Activated CD8-positive, alpha-beta memory T cell treated with anti-CD3 and anti-CD28 coated beads for 48 hours (primary cell): ENCODE measurements at regions not wholly inside any gene's neighbourhood (a gene's known extent, or its start where the extent isn't known, plus 50 kb on each side); places are given as distances from the start of the nearest gene placed in this dataset.
"Not testable (repeated sequence)": the region's sequence is repeated elsewhere in the genome, so short reads cannot be mapped to it uniquely, and the experiment has no call there.

Source experiments
- DNase-seq, 3 experiments: peaks; one replicate each; pipeline ENCODE4 v3.0.0-alpha.2; 2020; ENCODE audit warnings: low read depth in 2 of 3, low spot score in 2 of 3

- DNase-seq, result not testable (repeated sequence)
Measured at GRCh38 chr1:83405789-83406188, 593.1 kb downstream of the TTLL7 start.

DNA sequence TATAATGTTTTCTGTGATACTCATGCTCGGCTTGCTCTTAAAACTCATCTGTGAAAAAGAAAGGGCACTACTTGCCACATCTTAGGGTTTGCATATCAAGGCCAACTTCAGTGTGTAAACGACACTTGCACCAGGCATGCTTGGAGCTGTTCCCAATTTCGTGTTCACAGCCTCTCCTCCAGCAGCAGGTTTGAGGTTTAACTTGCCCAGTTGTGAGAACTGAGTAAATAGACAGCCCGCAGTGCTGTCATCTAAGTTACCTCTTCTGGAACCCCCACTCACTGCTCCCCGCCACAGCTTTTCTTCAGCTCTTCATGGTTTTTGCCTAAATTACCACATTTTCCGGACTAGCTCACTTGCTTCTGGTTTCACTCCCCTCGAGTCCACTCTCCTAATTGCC is 595.4 kb downstream of the TTLL7 start:
- not testable (repeated sequence) for DNase-seq

DNA sequence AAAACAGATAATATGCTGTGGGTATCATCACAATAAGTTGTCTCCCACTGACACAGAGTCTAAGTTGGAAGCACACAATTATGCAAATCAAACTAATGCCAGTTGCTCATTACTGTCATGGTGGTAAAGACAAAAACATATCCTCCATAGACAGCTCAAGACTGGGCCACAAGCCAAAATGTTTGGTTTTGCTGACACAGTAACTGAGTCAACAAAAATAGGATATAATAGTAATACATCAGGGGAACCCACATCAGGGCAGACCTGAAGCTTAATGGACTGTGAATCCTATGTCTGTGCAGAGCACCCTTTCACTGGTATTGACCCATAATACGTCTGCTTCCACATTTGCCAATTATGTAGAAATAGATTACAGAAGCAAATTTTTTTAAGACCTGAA is 597.8 kb downstream of the TTLL7 start:
- DNase-seq, result not testable (repeated sequence)

DNA sequence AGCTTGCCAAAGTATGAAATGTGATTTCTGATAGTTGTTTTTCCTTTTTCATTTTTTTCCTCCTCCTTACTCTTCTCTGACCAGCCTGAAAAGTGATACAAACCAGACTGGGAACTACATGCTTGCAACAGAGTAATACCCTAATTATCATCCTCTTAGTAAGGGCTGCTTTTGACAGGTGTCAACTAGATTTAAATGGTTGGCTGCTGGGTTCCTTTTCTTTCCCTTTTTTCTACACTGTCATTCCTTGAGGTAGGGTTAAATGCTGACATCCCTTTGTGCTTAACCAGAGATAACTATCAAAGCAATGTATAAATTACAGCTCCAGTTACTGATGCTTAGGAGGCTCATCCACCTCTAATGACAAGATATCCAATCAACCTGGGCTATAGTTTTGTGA is 598.8 kb downstream of the TTLL7 start:
- not testable (repeated sequence) for DNase-seq

- DNase-seq, result not testable (repeated sequence)
Measured at GRCh38 chr1:83398125-83398524, 600.8 kb downstream of the TTLL7 start.

GRCh38 chr1:83395130-83395529 is 603.8 kb downstream of the TTLL7 start:
- DNase-seq, result not testable (repeated sequence)

- DNase-seq, result not testable (repeated sequence)
Measured at GRCh38 chr1:83386946-83387345, 612.0 kb downstream of the TTLL7 start.

DNA sequence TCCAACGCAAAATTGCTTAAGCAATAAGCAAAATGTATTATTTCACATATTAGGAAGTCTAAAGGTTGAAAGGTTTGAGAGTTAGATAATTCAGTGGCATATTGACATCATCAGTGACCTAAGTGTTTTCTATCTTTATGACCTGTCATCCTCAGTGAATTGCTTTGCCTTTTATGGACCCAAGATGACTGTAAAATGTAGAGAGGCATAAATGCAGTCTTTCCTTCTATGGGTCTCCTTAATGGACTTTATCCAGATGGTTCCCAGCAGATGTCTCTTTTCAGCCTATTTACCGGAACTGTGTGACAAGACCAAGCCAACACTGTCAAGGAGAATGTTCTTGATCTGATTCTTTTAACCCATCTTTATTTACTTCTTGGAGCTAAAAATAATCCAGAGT is 615.8 kb downstream of the TTLL7 start:
- DNase-seq, result not testable (repeated sequence)

DNA sequence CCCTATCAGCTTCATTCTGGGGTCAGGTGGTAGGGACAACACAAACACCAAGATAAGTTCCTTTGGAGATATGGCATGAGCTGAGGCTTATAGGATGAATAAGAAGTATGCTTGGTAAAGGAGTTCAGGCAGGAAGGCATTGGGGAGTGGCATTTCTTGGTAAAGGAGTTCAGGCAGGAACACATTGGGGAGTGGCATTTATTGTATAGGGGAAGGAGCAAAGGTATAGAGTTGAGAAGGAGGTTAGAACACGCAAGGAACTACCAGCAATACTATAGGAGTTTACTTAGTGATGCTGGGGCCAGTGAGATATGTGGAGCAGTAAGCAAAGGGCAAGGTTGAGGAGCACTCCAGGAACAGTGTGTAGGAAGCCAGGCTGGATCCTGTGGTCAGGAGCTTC is 625.9 kb downstream of the TTLL7 start:
- DNase-seq, result not testable (repeated sequence)

- not testable (repeated sequence) for DNase-seq
Measured at GRCh38 chr1:83369853-83370252, 629.1 kb downstream of the TTLL7 start.

GRCh38 chr1:83365320-83365719 is 633.6 kb downstream of the TTLL7 start:
- not testable (repeated sequence) for DNase-seq

DNA sequence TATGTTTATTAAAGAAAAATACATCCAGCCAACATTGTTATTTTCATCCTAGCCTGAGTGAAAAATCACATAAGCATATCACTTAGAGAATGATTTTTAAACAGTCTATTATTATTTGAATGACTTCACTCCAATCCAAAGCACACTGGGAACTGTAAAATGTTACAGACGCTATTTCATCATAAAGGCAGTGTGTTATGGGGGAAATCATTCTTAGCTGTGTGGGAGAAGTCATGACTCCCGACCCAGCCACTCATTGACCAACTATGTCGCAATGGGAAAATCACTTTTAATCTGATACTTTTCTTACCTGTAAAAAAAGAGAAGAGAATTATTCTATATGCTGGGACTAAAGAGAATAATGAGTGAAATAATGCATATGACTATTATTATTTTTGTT is 653.6 kb downstream of the TTLL7 start:
- DNase-seq, result not testable (repeated sequence)

- DNase-seq, result not testable (repeated sequence)
Measured at GRCh38 chr1:83343767-83344166, 655.2 kb downstream of the TTLL7 start.

- DNase-seq, result not testable (repeated sequence)
Measured at GRCh38 chr1:83342995-83343394, 655.9 kb downstream of the TTLL7 start.

DNA sequence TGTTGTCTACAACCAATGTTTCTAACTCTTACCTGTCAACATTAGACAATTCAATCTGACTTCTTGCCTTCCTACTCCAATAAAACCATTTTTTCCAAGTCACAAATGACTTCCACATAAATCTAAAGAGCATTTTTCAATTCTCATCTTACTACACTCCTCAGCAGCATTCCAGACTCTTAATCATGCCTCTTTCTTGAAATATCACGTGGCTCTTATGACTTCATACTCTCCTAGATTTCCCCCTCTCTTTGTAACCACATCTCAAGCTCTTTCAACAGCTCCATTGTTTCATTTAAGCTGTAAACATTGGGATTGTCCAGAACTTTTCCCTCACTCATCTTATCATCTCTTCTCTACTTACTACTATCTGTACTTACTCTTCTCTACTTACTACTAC is 666.6 kb downstream of the TTLL7 start:
- DNase-seq, result not testable (repeated sequence)

DNA sequence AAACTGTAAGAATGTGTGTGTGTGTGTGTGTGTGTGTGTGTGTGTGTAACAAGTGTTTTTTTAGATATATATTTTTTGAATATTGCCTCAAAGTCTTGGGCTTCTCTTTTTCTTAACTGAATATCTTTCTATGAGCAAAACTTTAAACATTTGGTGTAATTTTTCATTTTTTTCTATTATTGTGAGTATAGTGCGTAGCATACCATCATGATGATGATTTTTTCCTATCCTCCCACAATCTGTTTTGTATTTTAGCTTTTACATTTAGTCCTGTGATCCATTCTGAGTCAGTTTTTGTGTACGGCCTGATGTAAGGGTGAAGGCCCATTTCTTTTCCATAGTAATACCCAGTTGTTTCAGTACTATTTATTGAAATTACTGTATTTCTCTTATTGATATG is 680.6 kb downstream of the TTLL7 start:
- DNase-seq, result no peak

GRCh38 chr1:83315446-83315845 is 683.5 kb downstream of the TTLL7 start:
- DNase-seq, result not testable (repeated sequence)

GRCh38 chr1:83310161-83310560 is 688.8 kb downstream of the TTLL7 start:
- not testable (repeated sequence) for DNase-seq

- DNase-seq, result not testable (repeated sequence)
Measured at GRCh38 chr1:83309035-83309434, 689.9 kb downstream of the TTLL7 start.

- not testable (repeated sequence) for DNase-seq
Measured at GRCh38 chr1:83306811-83307210, 692.1 kb downstream of the TTLL7 start.

DNA sequence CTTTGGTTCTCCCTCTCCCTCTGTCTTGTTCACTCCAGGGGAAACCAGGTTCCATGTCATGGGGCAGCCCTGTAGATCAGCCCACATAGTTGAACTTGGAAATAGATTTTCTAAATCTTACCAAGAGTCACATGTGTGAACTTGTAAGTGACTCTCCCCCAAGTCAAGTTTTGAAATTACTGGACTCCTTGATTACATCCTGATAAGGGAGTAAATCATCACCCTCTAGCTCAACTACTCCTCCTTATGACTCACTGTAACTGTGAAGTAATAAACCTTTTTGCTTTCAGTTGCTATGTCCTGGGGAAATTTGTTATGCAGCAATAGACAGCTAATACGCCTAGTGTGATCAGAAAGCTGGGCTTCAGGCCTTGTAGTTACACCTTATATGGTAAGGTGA is 703.3 kb downstream of the TTLL7 start:
- DNase-seq, result not testable (repeated sequence)

- not testable (repeated sequence) for DNase-seq
Measured at GRCh38 chr1:83287391-83287790, 711.5 kb downstream of the TTLL7 start.

DNA sequence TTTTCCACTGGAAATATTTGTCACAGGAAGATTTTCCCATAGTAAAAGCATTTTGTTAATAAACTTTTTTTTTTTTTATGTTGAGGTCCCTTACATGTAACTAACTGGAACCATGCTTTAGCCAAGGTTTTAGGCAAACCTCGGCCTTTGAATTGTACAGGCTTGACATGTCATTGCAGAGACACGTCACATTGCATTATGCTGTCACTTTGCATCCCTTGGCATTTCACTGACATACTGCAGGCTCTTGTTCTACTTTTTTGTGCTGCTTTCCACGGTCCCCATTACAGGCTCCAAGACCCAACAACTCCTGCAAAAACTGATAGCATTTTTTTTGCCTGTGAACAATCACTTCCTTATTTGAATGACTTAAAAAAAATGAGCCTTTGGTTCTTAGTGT is 724.3 kb downstream of the TTLL7 start:
- DNase-seq, result not testable (repeated sequence)

DNA sequence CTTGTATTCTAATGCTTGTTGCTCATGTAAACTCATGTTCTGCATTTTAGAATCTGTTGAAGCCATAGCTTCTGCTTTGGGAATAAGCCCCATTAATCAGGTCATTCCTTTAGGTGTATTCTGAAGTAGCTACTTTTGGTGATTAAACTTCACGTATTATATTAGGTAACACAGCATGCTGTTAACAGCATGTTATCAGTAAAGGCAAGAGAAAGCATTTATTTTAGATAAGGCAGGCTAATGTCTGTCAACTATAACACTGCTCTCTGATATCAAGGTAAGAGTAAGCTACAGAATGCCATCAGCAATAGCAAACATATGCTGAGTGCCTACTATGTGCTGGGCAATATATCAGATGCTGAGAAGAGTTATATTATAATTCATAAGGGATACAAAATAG is 726.4 kb downstream of the TTLL7 start:
- DNase-seq, result not testable (repeated sequence)
